ENCODE measurements at regions not wholly inside any gene's neighbourhood (a gene's known extent, or its start where the extent isn't known, plus 50 kb on each side); places are given as distances from the start of the nearest gene placed in this dataset.

- no peak overlapping the region for H3K27ac ChIP-seq (ENCODE audit: insufficient read length, low read depth, low read length)
- no peak overlapping the region for H3K23ac ChIP-seq (ENCODE audit: insufficient read length, low read depth, low read length)
- no peak overlapping the region for H2BK5ac ChIP-seq (ENCODE audit: insufficient read length, low read length)
- H2BK120ac ChIP-seq (ENCODE audit: low read depth, low read length, poor library complexity, severe bottlenecking), result no peak overlapping the region
- H2AK5ac ChIP-seq (ENCODE audit: insufficient read length, low read length), result no peak overlapping the region
- no peak overlapping the region for H2AFZ ChIP-seq (ENCODE audit: low read length)
- no peaks in the 10 kb centered on the region for H3K36me3 Mint-ChIP-seq (ENCODE audit: insufficient read depth in 1 of 3, low read depth in 3 of 3)
- H3K9me3 ChIP-seq (ENCODE audit: control insufficient read depth, low read depth, low read length), result no peaks in the 10 kb centered on the region
- H3K4ac ChIP-seq (ENCODE audit: low read depth, low read length), result no peak overlapping the region
- no peaks in the 10 kb centered on the region for H3K79me1 ChIP-seq (ENCODE audit: insufficient read depth, low read depth, low read length, poor library complexity, severe bottlenecking)
- H4K8ac ChIP-seq (replicated peaks; ENCODE audit: insufficient read length, low read depth, low read length), result no peak overlapping the region
- no CpG with 5 or more reads among the region's 1 CpG for whole genome bisulfite sequencing (ENCODE audit: extremely low coverage, insufficient read length, low lambda C conversion rate)
- H3K9me3 Mint-ChIP-seq, result no peaks in the 10 kb centered on the region
- TF ChIP-seq, protein P1, sequence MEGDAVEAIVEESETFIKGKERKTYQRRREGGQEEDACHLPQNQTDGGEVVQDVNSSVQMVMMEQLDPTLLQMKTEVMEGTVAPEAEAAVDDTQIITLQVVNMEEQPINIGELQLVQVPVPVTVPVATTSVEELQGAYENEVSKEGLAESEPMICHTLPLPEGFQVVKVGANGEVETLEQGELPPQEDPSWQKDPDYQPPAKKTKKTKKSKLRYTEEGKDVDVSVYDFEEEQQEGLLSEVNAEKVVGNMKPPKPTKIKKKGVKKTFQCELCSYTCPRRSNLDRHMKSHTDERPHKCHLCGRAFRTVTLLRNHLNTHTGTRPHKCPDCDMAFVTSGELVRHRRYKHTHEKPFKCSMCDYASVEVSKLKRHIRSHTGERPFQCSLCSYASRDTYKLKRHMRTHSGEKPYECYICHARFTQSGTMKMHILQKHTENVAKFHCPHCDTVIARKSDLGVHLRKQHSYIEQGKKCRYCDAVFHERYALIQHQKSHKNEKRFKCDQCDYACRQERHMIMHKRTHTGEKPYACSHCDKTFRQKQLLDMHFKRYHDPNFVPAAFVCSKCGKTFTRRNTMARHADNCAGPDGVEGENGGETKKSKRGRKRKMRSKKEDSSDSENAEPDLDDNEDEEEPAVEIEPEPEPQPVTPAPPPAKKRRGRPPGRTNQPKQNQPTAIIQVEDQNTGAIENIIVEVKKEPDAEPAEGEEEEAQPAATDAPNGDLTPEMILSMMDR (conservative IDR thresholded peaks at IDR 0.05), result no peak
- no peak overlapping the region for H2BK12ac ChIP-seq (ENCODE audit: insufficient read length, low read depth, low read length)
- no peak overlapping the region for H3K9ac ChIP-seq (ENCODE audit: extremely low read depth, insufficient read length, low read length)
- no peak overlapping the region for H2BK15ac ChIP-seq (ENCODE audit: low read depth, low read length)
- H4K5ac ChIP-seq (ENCODE audit: insufficient read length, low read depth, low read length), result no peak overlapping the region
- no peak overlapping the region for H3T11ph ChIP-seq (ENCODE audit: low read length)
- no peak overlapping the region for H3K4me2 ChIP-seq (ENCODE audit: insufficient read depth, insufficient read length, low read length)
- H3K27me3 ChIP-seq (ENCODE audit: insufficient read depth, low read length), result no peaks in the 10 kb centered on the region
- H3K56ac ChIP-seq (ENCODE audit: insufficient read length, low read depth, low read length), result no peak overlapping the region
- no peak overlapping the region for H2BK20ac ChIP-seq (ENCODE audit: low read depth, low read length, poor library complexity, severe bottlenecking)
- H4K91ac ChIP-seq (ENCODE audit: insufficient read length, low read depth, low read length), result no peak overlapping the region
- H3K4me1 ChIP-seq (ENCODE audit: insufficient read depth, low read length), result no peaks in the 10 kb centered on the region
- no peak overlapping the region for H3K18ac ChIP-seq (ENCODE audit: insufficient read length, low read depth, low read length)
- H3K27ac Mint-ChIP-seq, result no peak overlapping the region
- no peaks in the 10 kb centered on the region for H3K27me3 Mint-ChIP-seq (ENCODE audit: low read depth)
- H3K4me3 Mint-ChIP-seq, result no peak overlapping the region
- no peaks in the 10 kb centered on the region for H3K23me2 ChIP-seq (ENCODE audit: insufficient read length, low read depth, low read length, poor library complexity, severe bottlenecking)
- H3K4me1 Mint-ChIP-seq, result peaks cover 0 to 2% of the 10 kb centered on the region in 2 experiments; a peak in 1 of 4 replicates
- no peaks in the 10 kb centered on the region for H3K79me2 ChIP-seq (ENCODE audit: insufficient read depth, low read length)
- H3K14ac ChIP-seq (ENCODE audit: insufficient read depth, low read length), result no peak overlapping the region
- DNase-seq, result no peak
- no peaks in the 10 kb centered on the region for H4K20me1 ChIP-seq (ENCODE audit: control insufficient read depth, insufficient read depth, insufficient read length)
These were observed 490.4 kb upstream of the ATP2B1 start for GRCh38 chr12:90199006-90199405.

Measured in H9 (cell line).